ENCODE measurements at regions not wholly inside any gene's neighbourhood (a gene's known extent, or its start where the extent isn't known, plus 50 kb on each side); places are given as distances from the start of the nearest gene placed in this dataset.

DNA sequence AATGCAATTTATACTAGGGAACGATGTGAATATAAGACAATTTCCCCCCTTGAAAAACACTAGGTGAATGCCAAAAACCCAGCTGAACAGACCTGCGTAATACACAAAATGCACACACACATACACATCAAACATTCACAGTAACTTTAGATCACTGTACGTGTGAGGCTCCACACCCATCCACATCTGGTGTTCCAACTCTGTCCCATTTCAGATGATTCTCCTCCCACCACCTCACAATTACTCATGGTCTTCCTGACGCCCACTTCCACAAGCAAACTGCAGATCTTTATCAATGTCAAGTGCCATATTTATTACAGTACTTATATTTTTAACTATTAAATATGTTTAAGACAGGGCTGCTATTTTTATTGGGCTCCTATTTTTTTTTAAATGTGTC lies 57.8 kb upstream of the TENM4 start:
- Histone ChIP-seq H2AFZ (ENCODE audit: low read length) (no peak overlapping the region), H3K4me3 (ENCODE audit: extremely low read depth in 1 of 4, insufficient read depth in 2 of 4, low read depth in 3 of 4, low read length in 4 of 4) (no peak overlapping the region), H2BK5ac (ENCODE audit: low read depth, low read length) (no peak overlapping the region), H3K9me3 (ENCODE audit: insufficient read depth in 2 of 2, low read depth in 1 of 2, low read length in 1 of 2) (peaks cover 0 to 5% of the 10 kb centered on the region in 2 experiments; a peak in 1 of 4 replicates), H3K14ac (ENCODE audit: insufficient read length) (no peak overlapping the region), H2BK120ac (replicated peaks; ENCODE audit: low read depth, low read length) (no peak overlapping the region), H3K4ac (replicated peaks; ENCODE audit: insufficient read length, low read depth, low read length) (no peak overlapping the region), H3K27ac (ENCODE audit: low read depth, low read length) (no peak overlapping the region), H3K4me2 (ENCODE audit: insufficient read depth in 1 of 2, low read depth in 2 of 2, low read length in 2 of 2) (no peak overlapping the region), H2BK20ac (ENCODE audit: low read length) (no peak overlapping the region), H4K5ac (ENCODE audit: insufficient read length, low read depth, low read length) (no peak overlapping the region), H3K56ac (replicated peaks; ENCODE audit: insufficient read length, low read depth, low read length) (no peak overlapping the region), H3K79me2 (ENCODE audit: control insufficient read depth in 1 of 2, insufficient read depth in 2 of 2, low read length in 2 of 2) (no peaks in the 10 kb centered on the region), H3K23ac (ENCODE audit: insufficient read length) (no peak overlapping the region), H3K18ac (ENCODE audit: extremely low read depth, low read length) (no peak overlapping the region), H3K36me3 (ENCODE audit: control insufficient read depth in 2 of 4, insufficient read depth in 4 of 4, low read length in 3 of 4) (no peaks in the 10 kb centered on the region), H4K20me1 (replicated peaks in 1 of 2; ENCODE audit: control insufficient read depth in 1 of 2, insufficient read depth in 2 of 2, low read length in 2 of 2) (no peaks in the 10 kb centered on the region), H2BK15ac (ENCODE audit: low read length) (no peak overlapping the region), H2BK12ac (ENCODE audit: low read depth, low read length) (no peak overlapping the region), H3K9ac (replicated peaks in 1 of 4; ENCODE audit: extremely low read depth in 1 of 4, low read depth in 3 of 4, low read length in 3 of 4) (no peak overlapping the region), H2AK5ac (ENCODE audit: low read depth, low read length) (no peak overlapping the region), H3K4me1 (replicated peaks in 1 of 4; ENCODE audit: control insufficient read depth in 3 of 4, insufficient read depth in 4 of 4, low read length in 3 of 4) (peaks cover 0 to 2% (median 0%) of the 10 kb centered on the region in 4 experiments; a peak in 2 of 7 replicates), H3K79me1 (ENCODE audit: low read depth, low read length) (no peaks in the 10 kb centered on the region), H3K23me2 (ENCODE audit: low read depth, low read length) (no peaks in the 10 kb centered on the region), H4K8ac (ENCODE audit: extremely low read depth, insufficient read depth, low read length) (no peak overlapping the region), H4K91ac (replicated peaks; ENCODE audit: insufficient read length, low read length) (no peak overlapping the region), H3K27me3 (replicated peaks in 1 of 4; ENCODE audit: control insufficient read depth in 3 of 4, extremely low read depth in 1 of 4, insufficient read depth in 3 of 4, low read length in 3 of 4) (no peaks in the 10 kb centered on the region)
- DNase-seq (ENCODE audit: low read depth in 1 of 2, low spot score in 2 of 2) (no peak), FAIRE-seq (no peak)
- 91% methylated on average over 4 of the region's 4 CpGs; no CpG with 5 or more reads in 1 of the 2 experiments for WGBS, 2 experiments (ENCODE audit: extremely low coverage in 1 of 2, insufficient coverage in 1 of 2, insufficient read length in 1 of 2, insufficient replicate concordance in 2 of 2, low coverage in 1 of 2, low lambda C conversion rate in 2 of 2, missing lambda C conversion rate in 1 of 2)
- ChIA-PET POLR2A (ENCODE audit: partially characterized antibody) (no interaction called here), CTCF (ENCODE audit: partially characterized antibody) (interaction anchor here (1.9 kb wide), 1 partner anchor 98 kb away, joined by 10 read pairs; no protein-coding TSS in a partner anchor)
- TF ChIP-seq CHD2 (IDR thresholded peaks at IDR 0.05; ENCODE audit: low read length) (no peak), TBP (IDR thresholded peaks at IDR 0.05; ENCODE audit: low read depth, low read length) (no peak), TAF7 (optimal IDR thresholded peaks at IDR 0.05; ENCODE audit: borderline replicate concordance, low read depth, low read length) (no peak), YY1 (IDR thresholded peaks at IDR 0.05; ENCODE audit: low read depth, low read length) (no peak), SP1 (IDR thresholded peaks at IDR 0.05; ENCODE audit: low read depth, low read length) (no peak), RAD21 (IDR thresholded peaks at IDR 0.05 in 1 of 2, conservative IDR thresholded peaks at IDR 0.05 in 1 of 2; ENCODE audit: low read depth in 2 of 2, low read length in 2 of 2) (no peak), CTCF (IDR thresholded peaks at IDR 0.05; ENCODE audit: control extremely low read depth in 1 of 3, insufficient read depth in 1 of 3, low read depth in 1 of 3, low read length in 3 of 3) (no peak), RNF2 (IDR thresholded peaks at IDR 0.05; ENCODE audit: borderline replicate concordance, low read depth, low read length, missing control alignments, poor library complexity, severe bottlenecking) (no peak), SIN3A (conservative IDR thresholded peaks at IDR 0.05 in 1 of 2, IDR thresholded peaks at IDR 0.05 in 1 of 2; ENCODE audit: low read depth in 1 of 2, low read length in 2 of 2) (no peak), SP4 (IDR thresholded peaks at IDR 0.05; ENCODE audit: low read length) (no peak), ZNF274 (IDR thresholded peaks at IDR 0.05; ENCODE audit: borderline replicate concordance, extremely low read depth, low read length) (no peak), POU5F1 (IDR thresholded peaks at IDR 0.05; ENCODE audit: low read depth, low read length) (no peak)

All from H1 (cell line).